Effector CD8-positive, alpha-beta T cell (primary cell): ENCODE measurements at regions not wholly inside any gene's neighbourhood (a gene's known extent, or its start where the extent isn't known, plus 50 kb on each side); places are given as distances from the start of the nearest gene placed in this dataset.

Experiments used
- DNase-seq: peaks from one replicate; lab custom pipeline; 2025; lab: John Stamatoyannopoulos, UW

GRCh38 chr2:238561230-238561629 is 134.5 kb downstream of the ASB1 start:
- no peak for DNase-seq

- DNase-seq, result no peak
Observed at GRCh38 chr2:238562446-238562845, 135.7 kb downstream of the ASB1 start.

GRCh38 chr2:238563551-238563950 is 136.8 kb downstream of the ASB1 start:
- DNase-seq, result no peak

GRCh38 chr2:238564286-238564920 is 137.7 kb downstream of the ASB1 start:
- no peak for DNase-seq

GRCh38 chr2:238565031-238565430 is 138.3 kb downstream of the ASB1 start:
- DNase-seq, result no peak

- DNase-seq, result no peak
Observed at GRCh38 chr2:238566001-238566645, 139.4 kb downstream of the ASB1 start.

GRCh38 chr2:238567067-238567855 is 140.5 kb downstream of the ASB1 start:
- DNase-seq, result no peak

- DNase-seq, result no peak
Observed at GRCh38 chr2:238567996-238568395, 141.3 kb downstream of the ASB1 start.

GRCh38 chr2:238568455-238569440 is 142.0 kb downstream of the ASB1 start:
- no peak for DNase-seq

- DNase-seq, result no peak
Observed at GRCh38 chr2:238569507-238570195, 142.9 kb downstream of the ASB1 start.

GRCh38 chr2:238570391-238570790 is 143.7 kb downstream of the ASB1 start:
- no peak for DNase-seq

GRCh38 chr2:238570926-238571325 is 144.2 kb downstream of the ASB1 start:
- no peak for DNase-seq

GRCh38 chr2:238571661-238572372 is 145.1 kb downstream of the ASB1 start:
- DNase-seq, result no peak

GRCh38 chr2:238573065-238573778 is 146.5 kb downstream of the ASB1 start:
- no peak for DNase-seq

- DNase-seq, result no peak
Observed at GRCh38 chr2:238573916-238574315, 147.2 kb downstream of the ASB1 start.

GRCh38 chr2:238574490-238575271 is 148.0 kb downstream of the ASB1 start:
- no peak for DNase-seq

- no peak for DNase-seq
Observed at GRCh38 chr2:238576674-238577073, 149.9 kb downstream of the ASB1 start.

- no peak for DNase-seq
Observed at GRCh38 chr2:238578256-238578655, 151.5 kb downstream of the ASB1 start.

- DNase-seq, result no peak
Observed at GRCh38 chr2:238580486-238580885, 153.8 kb downstream of the ASB1 start.
